Esophagus squamous epithelium (tissue), 4 donors: ENCODE measurements at regions not wholly inside any gene's neighbourhood (a gene's known extent, or its start where the extent isn't known, plus 50 kb on each side); places are given as distances from the start of the nearest gene placed in this dataset.

Source experiments
- CTCF ChIP-seq, 6 experiments: fragments of 450-650 bp in 4 of 6; fragments of 200-600 bp in 2 of 6; sonication (generic) in 2 of 6; IDR thresholded peaks; one replicate each; pipeline ENCODE4 v1.5.1; 2016 to 2019; ENCODE audit warnings: antibody characterized with exemption in 6 of 6, mild to moderate bottlenecking in 4 of 6, moderate library complexity in 4 of 6
- POLR2A ChIP-seq, 4 donors: fragments of 450-650 bp; IDR thresholded peaks; one replicate each; pipeline ENCODE4 v1.6.1; 2017; ENCODE audit warnings: antibody characterized with exemption in 4 of 4, mild to moderate bottlenecking in 4 of 4, moderate library complexity in 3 of 4

GRCh38 chr11:28631148-28631547 lies 523.0 kb downstream of the METTL15 start:
- TF ChIP-seq POLR2A (IDR thresholded peaks at IDR 0.05) (no peak), CTCF (IDR thresholded peaks at IDR 0.05) (no peak)
